HepG2 (cell line): ENCODE measurements at regions not wholly inside any gene's neighbourhood (a gene's known extent, or its start where the extent isn't known, plus 50 kb on each side); places are given as distances from the start of the nearest gene placed in this dataset.

Experiments used
- ATAC-seq: fragments of 200-7000 bp; cut with Tn5 transposase; 3 replicates; pipeline ENCODE4 v1.9.1; 2020; ENCODE audit warnings: mild to moderate bottlenecking, moderate library complexity
- BruUV-seq: library from RNA; stranded (reverse); fragments of 400-500 nt; replicated peaks from 2 replicates; lab custom pipeline; 2021; lab: Mats Ljungman, UMichigan
- CTCF ChIA-PET: fragments of 300-600 bp; formaldehyde crosslinking; extraction: SDS; loops from one replicate; lab custom pipeline; 2021; ENCODE audit warnings: low total read pairs, inconsistent platforms, low intra/inter-chr PET ratio; lab: Yijun Ruan, JAX
- POLR2A ChIA-PET: fragments of 350-600 bp; sonication (Branson Sonifier 250); formaldehyde crosslinking; loops from one replicate; lab custom pipeline; 2020; ENCODE audit warnings: antibody characterized with exemption, inconsistent platforms; lab: Yijun Ruan, JAX
- DNase-seq: peaks from one replicate; pipeline ENCODE4 v3.0.0-alpha.2; 2015; ENCODE audit warnings: low spot score
- FAIRE-seq: peaks from 3 replicates; lab custom pipeline; 2011; peaks lifted over from hg19 to GRCh38; lab: Jason Lieb, UNC
- H2AFZ ChIP-seq: one replicate; pipeline ENCODE4 v1.6.1; 2011; ENCODE audit warnings: low read length, inconsistent platforms
- H3K27ac ChIP-seq: fragments of 300-600 bp; 3 replicates; pipeline ENCODE4 v1.8.0; 2011; ENCODE audit warnings: mixed run types, mild to moderate bottlenecking, mixed read lengths, low read length, inconsistent platforms; ENCODE audit not compliant: insufficient read depth; ENCODE audit errors: extremely low read length
- H3K27me3 ChIP-seq, 2 experiments: fragments of 200-600 bp in 1 of 2; 2 replicates in 1 of 2; 3 replicates in 1 of 2; pipeline versions ENCODE4 v1.6.0 to v1.8.0; 2011; ENCODE audit warnings: low read length in 2 of 2, mild to moderate bottlenecking in 2 of 2, moderate library complexity in 2 of 2, inconsistent platforms in 1 of 2; ENCODE audit not compliant: insufficient read depth in 2 of 2, control insufficient read depth in 1 of 2
- H3K36me3 ChIP-seq, 2 experiments: fragments of 200-600 bp in 1 of 2; replicated peaks in 1 of 2; 2 replicates in 1 of 2; 3 replicates in 1 of 2; pipeline versions ENCODE4 v1.5.1 to v1.8.0; 2011; ENCODE audit warnings: low read length in 2 of 2, inconsistent platforms in 1 of 2; ENCODE audit not compliant: insufficient read depth in 2 of 2, control insufficient read depth in 1 of 2
- H3K4me1 ChIP-seq: 2 replicates; pipeline ENCODE4 v1.5.1; 2012; ENCODE audit warnings: low read length, inconsistent platforms; ENCODE audit not compliant: insufficient read depth
- H3K4me2 ChIP-seq: 2 replicates; pipeline ENCODE4 v1.6.0; 2011; ENCODE audit warnings: low read depth, low read length, inconsistent platforms
- H3K4me3 ChIP-seq, 3 experiments: fragments of 200-600 bp in 1 of 3; sonication (generic), shearing (Covaris generic) in 1 of 3; replicated peaks in 1 of 3; 2 replicates each; pipeline ENCODE4 v1.5.1; 2011 to 2016; ENCODE audit warnings: low read length in 3 of 3, inconsistent platforms in 2 of 3, low read depth in 2 of 3, mild to moderate bottlenecking in 2 of 3, control low read depth in 1 of 3, mixed read lengths in 1 of 3; ENCODE audit not compliant: insufficient read depth in 1 of 3
- H3K79me2 ChIP-seq: one replicate; pipeline ENCODE4 v1.6.1; 2011; ENCODE audit warnings: low read length, inconsistent platforms; ENCODE audit not compliant: insufficient read depth
- H3K9ac ChIP-seq: 2 replicates; pipeline ENCODE4 v1.6.0; 2011; ENCODE audit warnings: mild to moderate bottlenecking, low read depth, low read length, inconsistent platforms; ENCODE audit not compliant: insufficient read depth
- H3K9me3 ChIP-seq: 2 replicates; pipeline ENCODE4 v1.5.1; 2012; ENCODE audit warnings: mild to moderate bottlenecking, low read length
- H4K20me1 ChIP-seq: 2 replicates; pipeline ENCODE4 v1.6.0; 2011; ENCODE audit warnings: inconsistent platforms, mild to moderate bottlenecking, low read length, moderate library complexity; ENCODE audit not compliant: insufficient read depth
- ATRX ChIP-seq: sonication (generic); formaldehyde crosslinking; IDR thresholded peaks from 2 replicates; pipeline ENCODE4 v1.4.0; 2020; ENCODE audit warnings: missing genetic modification reagents, borderline replicate concordance
- NCOA1 ChIP-seq: sonication (generic); formaldehyde crosslinking; IDR thresholded peaks from 2 replicates; pipeline ENCODE4 v1.9.0; 2021; ENCODE audit warnings: missing genetic modification reagents
- PRMT3 ChIP-seq: sonication (generic); formaldehyde crosslinking; IDR thresholded peaks from 2 replicates; pipeline ENCODE4 v1.8.1; 2022; ENCODE audit warnings: low read depth, mild to moderate bottlenecking, moderate library complexity, missing genetic modification reagents, borderline replicate concordance
- SATB2 ChIP-seq: sonication (generic); formaldehyde crosslinking; IDR thresholded peaks from 2 replicates; pipeline ENCODE4 v1.5.0; 2020; ENCODE audit warnings: missing genetic modification reagents
- SOX13 ChIP-seq, 3 experiments: fragments of 450-650 bp in 1 of 3; sonication (generic) in 1 of 3; formaldehyde crosslinking in 1 of 3; IDR thresholded peaks in 2 of 3; conservative IDR thresholded peaks in 1 of 3; 2 replicates each; pipeline versions ENCODE4 v1.5.0 to v1.6.1; 2016 to 2020; ENCODE audit warnings: antibody characterized with exemption in 1 of 3, mild to moderate bottlenecking in 1 of 3, missing compliant biosample characterization in 1 of 3, missing genetic modification reagents in 1 of 3, moderate library complexity in 1 of 3
- TARDBP ChIP-seq: sonication (generic); formaldehyde crosslinking; IDR thresholded peaks from 2 replicates; pipeline ENCODE4 v1.8.0; 2022; ENCODE audit warnings: mild to moderate bottlenecking, missing genetic modification reagents
- ZBTB38 ChIP-seq: sonication (generic); formaldehyde crosslinking; IDR thresholded peaks from 2 replicates; pipeline ENCODE4 v1.5.1; 2020; ENCODE audit warnings: mild to moderate bottlenecking, missing genetic modification reagents
- ZFP36L1 ChIP-seq: sonication (generic); formaldehyde crosslinking; IDR thresholded peaks from 2 replicates; pipeline ENCODE4 v1.8.0; 2022; ENCODE audit warnings: mild to moderate bottlenecking, missing genetic modification reagents, moderate library complexity
- ZHX1 ChIP-seq: sonication (generic); formaldehyde crosslinking; IDR thresholded peaks from 2 replicates; pipeline ENCODE4 v1.8.1; 2022; ENCODE audit warnings: low read depth, mild to moderate bottlenecking, missing genetic modification reagents
- ZNF20 ChIP-seq: sonication (generic); formaldehyde crosslinking; IDR thresholded peaks from 2 replicates; pipeline ENCODE4 v1.4.0; 2020; ENCODE audit warnings: mild to moderate bottlenecking, moderate library complexity, missing genetic modification reagents
- ZNF660 ChIP-seq: sonication (generic); formaldehyde crosslinking; IDR thresholded peaks from 2 replicates; pipeline ENCODE4 v1.5.1; 2020; ENCODE audit warnings: mild to moderate bottlenecking, low read depth, missing genetic modification reagents, borderline replicate concordance
- WGBS: methylation state at CpG from one replicate; pipeline ENCODE4 v1.1.6; 2017; ENCODE audit warnings: low lambda C conversion rate; 5-methylcytosine and 5-hydroxymethylcytosine counted together
- in situ Hi-C: cut with HindIII; loops from 2 replicates; pipeline ENCODE4 v1.10.0; 2017; ENCODE audit warnings: low pct_unique_long_range_greater_than_20kb; ENCODE audit not compliant: extremely low pct_ligation_motif_present
- intact Hi-C: fragments of 100-400 bp; cut with micrococcal nuclease; formaldehyde crosslinking; loops from one replicate; pipeline ENCODE4 v1.10.0; 2022; ENCODE audit not compliant: unreplicated experiment
- TF ChIP-seq, protein P1 (sequence below): sonication (generic); formaldehyde crosslinking; IDR thresholded peaks from 2 replicates; pipeline ENCODE4 v1.9.0; 2021; ENCODE audit warnings: missing genetic modification reagents, mild to moderate bottlenecking, borderline replicate concordance

- ChIA-PET CTCF (no interaction called here), POLR2A (no interaction called here)
- Histone ChIP-seq H3K79me2 (no peaks in the 10 kb centered on the region), H3K9ac (no peak overlapping the region), H2AFZ (no peak overlapping the region), H3K27ac (no peak overlapping the region), H3K4me1 (no peaks in the 10 kb centered on the region), H3K4me2 (no peak overlapping the region), H4K20me1 (no peaks in the 10 kb centered on the region), H3K27me3 (no peaks in the 10 kb centered on the region), H3K36me3 (no peaks in the 10 kb centered on the region), H3K4me3 (no peak overlapping the region), H3K9me3 (no peaks in the 10 kb centered on the region)
- intact Hi-C loops (no loop called here), in situ Hi-C loops (no loop called here)
- 28% methylated on average over 2 of the region's 2 CpGs for WGBS
- TF ChIP-seq ZBTB38 (CRISPR knock-in tag) (no peak), ZNF660 (no peak), SATB2 (CRISPR knock-in tag) (no peak), ZNF20 (CRISPR knock-in tag) (no peak), SOX13 (IDR thresholded peaks at IDR 0.05) (no peak), SOX13 (CRISPR knock-in tag; conservative IDR thresholded peaks at IDR 0.05 in 1 of 2, IDR thresholded peaks at IDR 0.05 in 1 of 2) (no peak), TARDBP (CRISPR knock-in tag) (no peak), ZHX1 (no peak), NCOA1 (CRISPR knock-in tag) (no peak), ATRX (no peak), ZFP36L1 (CRISPR knock-in tag) (no peak), PRMT3 (no peak)
- TF ChIP-seq, protein P1, sequence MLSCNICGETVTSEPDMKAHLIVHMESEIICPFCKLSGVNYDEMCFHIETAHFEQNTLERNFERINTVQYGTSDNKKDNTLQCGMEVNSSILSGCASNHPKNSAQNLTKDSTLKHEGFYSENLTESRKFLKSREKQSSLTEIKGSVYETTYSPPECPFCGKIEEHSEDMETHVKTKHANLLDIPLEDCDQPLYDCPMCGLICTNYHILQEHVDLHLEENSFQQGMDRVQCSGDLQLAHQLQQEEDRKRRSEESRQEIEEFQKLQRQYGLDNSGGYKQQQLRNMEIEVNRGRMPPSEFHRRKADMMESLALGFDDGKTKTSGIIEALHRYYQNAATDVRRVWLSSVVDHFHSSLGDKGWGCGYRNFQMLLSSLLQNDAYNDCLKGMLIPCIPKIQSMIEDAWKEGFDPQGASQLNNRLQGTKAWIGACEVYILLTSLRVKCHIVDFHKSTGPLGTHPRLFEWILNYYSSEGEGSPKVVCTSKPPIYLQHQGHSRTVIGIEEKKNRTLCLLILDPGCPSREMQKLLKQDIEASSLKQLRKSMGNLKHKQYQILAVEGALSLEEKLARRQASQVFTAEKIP (CRISPR knock-in tag): no peak
- no TSS peak for BruUV-seq
- DNase-seq (no peak), FAIRE-seq (no peak), ATAC-seq (no peak)
These were observed 440.7 kb upstream of the MMADHC start for GRCh38 chr2:150028322-150028721.
